SH-SY5Y (cell line): ENCODE measurements at regions not wholly inside any gene's neighbourhood (a gene's known extent, or its start where the extent isn't known, plus 50 kb on each side); places are given as distances from the start of the nearest gene placed in this dataset.

Experiments
- GATA2 ChIP-seq: IDR thresholded peaks from 2 replicates; pipeline ENCODE4 v1.6.1; 2011; ENCODE audit warnings: mild to moderate bottlenecking, low read depth, low read length
- GATA3 ChIP-seq: IDR thresholded peaks from 2 replicates; pipeline ENCODE4 v1.6.1; 2011; ENCODE audit warnings: low read depth, mild to moderate bottlenecking, low read length, moderate library complexity

GRCh38 chr2:128413014-128413717 is 94.5 kb upstream of the HS6ST1 start:
- TF ChIP-seq GATA3 (no peak), GATA2 (no peak)

DNA sequence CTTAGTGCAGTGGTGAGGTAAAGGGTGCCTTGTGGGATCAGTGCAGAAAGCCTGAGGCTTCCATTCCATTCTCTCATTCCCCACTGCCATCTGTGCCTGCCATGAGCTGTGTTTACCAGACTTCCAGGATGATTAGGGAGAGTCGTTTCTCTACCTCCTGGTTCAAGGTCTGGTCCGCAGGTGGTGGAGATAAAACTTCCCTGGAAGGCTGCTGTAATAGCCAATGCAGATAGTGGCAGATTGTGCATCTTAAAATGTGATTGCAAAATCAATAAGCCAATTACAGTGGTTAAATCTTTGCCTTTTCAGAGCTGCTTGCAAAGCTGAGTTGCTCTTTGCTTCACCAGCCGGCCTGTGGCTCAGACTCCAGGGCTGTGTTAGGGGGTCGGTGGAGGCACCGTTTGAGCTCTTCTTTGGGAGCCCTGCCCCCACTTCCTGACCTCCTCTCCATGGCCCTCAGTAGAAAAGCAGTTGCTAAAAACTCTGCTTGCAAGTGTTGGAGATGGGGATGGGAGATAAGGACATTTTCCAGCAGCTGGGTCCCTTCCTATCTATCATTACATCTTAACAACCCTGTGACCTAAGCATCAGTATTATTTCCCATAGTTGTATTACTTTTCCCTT is 95.2 kb upstream of the HS6ST1 start:
- TF ChIP-seq GATA2: peak; percentile 92
- TF ChIP-seq GATA3: peak; percentile 96

DNA sequence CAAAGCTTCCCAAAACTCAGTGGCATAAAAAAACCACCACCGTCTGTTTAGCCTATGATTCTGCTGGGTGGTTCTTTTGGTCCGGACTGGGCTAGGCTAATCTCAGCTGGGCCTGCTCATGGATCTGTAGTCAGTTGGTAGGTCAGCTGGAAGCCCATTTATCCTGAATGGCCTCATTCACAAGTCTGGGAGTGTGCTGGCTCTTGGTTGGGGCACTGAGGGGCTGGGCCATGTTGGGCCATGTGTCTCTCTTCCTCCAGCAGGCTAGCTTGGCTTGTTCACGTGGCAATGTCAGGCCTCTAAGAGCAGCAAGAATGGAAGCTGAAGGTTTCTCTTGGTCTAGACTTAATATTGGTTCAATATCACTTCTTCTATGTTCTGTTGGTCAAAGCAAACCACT is 95.7 kb upstream of the HS6ST1 start:
- no peak for TF ChIP-seq GATA3

DNA sequence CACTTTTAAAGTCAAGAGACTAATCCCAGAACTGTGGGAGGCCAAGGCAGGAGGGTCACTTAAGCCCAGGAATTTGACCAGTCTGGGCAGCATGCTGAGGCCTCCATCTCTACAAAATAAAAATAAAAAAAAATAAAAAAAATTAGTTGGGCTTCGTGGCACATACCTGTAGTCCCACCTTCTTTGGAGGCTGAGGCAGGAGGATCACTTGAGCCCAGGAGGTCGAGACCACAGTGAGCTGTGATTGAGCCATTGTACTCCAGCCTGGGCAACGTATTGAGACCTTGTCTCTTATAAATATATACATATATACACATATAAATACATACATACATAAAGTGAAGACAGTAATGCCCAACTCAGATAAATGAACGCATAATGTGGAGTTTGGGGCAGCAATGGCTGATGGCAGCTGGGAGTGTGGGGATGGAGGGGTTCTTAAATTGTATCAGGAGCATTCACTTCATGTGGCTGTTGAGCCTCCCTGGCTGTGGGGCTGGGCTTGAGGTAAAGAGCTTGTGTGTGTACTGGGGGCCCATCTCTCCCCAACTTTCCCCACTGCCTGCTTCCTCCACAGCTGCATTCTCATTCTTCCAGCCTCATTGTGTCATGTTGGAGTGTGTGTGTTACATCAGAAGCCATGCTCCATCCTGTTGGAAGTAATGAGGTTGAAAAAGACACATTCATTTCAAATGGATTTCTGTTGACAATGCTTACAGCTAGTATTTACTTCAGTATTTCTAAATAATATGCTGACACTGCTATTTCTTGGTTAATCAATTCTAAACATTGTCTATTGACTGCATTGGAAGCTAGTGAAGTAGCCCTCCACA is 96.5 kb upstream of the HS6ST1 start:
- no peak for TF ChIP-seq GATA2
- TF ChIP-seq GATA3: no peak

GRCh38 chr2:128415779-128416061 is 97.1 kb upstream of the HS6ST1 start:
- no peak for TF ChIP-seq GATA2
- TF ChIP-seq GATA3: no peak

- TF ChIP-seq GATA2 (no peak), GATA3 (no peak)
Observed at GRCh38 chr2:128416109-128416785, 97.6 kb upstream of the HS6ST1 start.

DNA sequence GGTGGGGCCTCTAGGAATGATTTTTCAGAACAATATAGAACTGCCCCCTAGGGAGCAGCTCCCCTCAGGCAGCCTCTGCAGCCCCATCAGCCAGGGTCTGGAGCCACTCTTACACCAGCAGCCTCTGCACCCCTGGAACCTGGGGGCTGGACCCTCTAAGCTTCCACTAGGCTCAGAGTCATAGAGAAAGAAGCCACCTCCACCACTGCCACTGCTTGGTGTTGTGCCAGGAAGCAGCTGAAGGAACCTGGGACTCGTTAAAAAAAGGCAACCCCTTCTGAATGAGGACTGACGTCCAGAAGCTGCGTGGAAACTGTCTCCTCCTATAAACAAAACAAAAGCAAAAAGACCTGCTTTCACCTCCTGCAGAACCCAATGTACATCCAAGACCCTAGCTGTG is 98.1 kb upstream of the HS6ST1 start:
- TF ChIP-seq GATA2: no peak
- TF ChIP-seq GATA3: no peak

DNA sequence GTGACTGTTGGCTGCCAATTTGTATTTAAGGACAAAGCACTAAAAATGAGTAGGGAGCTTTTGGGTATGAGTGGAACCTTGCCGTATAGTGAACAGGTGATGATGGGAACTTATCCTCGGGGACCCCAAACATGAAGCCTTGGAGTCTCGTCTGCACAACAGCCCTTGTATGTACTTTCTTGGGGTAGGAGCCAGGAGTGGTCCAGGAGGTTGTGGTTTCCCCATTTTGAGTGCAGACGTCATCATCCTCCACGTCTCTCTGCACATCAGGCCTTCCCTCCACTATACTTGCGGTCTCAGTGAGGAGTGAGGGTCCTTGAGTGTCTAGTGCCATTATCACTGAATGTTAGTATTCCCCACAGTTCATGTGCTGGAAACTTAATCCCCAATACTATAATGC is 101.5 kb upstream of the HS6ST1 start:
- no peak for TF ChIP-seq GATA2
- TF ChIP-seq GATA3: no peak

DNA sequence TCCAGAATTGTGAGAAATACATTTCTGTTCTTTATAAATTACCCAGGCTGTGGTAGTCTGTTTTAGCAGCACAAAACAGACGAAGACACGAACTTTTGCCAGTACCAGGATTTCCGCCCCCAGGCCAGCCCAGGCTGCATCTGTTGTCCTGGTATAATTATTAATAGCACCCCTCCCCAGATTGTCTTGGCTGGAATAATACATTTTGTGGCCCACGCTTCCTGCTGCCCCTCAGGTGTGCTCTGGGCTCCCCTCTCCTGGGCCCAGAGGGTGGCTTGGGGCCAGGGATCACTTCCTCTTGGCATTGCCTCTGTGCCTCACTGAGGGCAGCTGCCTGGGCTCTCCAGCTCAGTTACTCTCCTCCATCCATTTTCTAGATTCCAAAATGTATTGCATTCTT is 102.1 kb upstream of the HS6ST1 start:
- TF ChIP-seq GATA3 (no peak), GATA2 (no peak)

GRCh38 chr2:128421286-128421685 is 102.6 kb upstream of the HS6ST1 start:
- TF ChIP-seq GATA2 (no peak), GATA3 (no peak)

DNA sequence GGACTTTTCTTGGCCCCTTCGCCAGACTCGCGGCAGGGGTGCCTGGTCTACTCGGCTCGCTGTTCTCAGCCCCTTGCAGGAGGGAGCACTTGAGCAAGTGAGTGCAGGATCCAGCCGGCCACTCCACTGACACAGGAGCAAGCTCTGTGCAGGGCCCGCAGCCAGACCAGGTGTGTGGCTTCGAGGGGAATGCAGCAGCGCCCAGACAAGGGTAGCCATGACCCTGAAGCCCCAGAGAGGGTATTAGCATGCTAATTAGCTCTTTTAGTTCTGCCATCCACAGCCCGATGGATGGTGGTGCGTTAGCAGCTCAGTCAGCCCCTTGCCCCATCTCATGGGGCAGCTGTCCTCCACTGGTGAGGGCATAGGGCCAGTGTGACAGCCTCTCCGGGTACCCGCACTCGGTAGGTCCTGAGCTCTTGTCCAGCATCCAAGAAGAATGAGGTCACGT is 103.2 kb upstream of the HS6ST1 start:
- TF ChIP-seq GATA3 (no peak), GATA2 (no peak)

GRCh38 chr2:128422571-128422970 is 103.9 kb upstream of the HS6ST1 start:
- TF ChIP-seq GATA3 (no peak), GATA2 (no peak)

DNA sequence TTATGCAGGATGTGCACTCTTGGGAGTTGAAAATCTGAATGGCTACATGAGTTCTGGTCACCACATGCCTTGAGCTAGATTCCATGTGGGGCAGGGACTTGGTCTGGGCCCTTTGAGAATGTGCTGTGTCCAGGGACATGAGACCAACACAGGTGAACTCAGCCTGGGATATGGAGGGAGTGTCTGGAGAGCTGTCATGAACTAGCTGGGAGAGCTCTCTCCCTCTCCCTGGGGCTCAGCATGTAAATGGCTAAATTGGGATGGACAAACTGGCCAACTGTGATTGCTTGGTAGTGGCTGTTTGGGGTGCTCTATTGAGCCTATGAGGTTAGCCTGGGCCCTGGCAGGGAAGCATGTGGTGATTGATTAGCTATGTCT is 105.1 kb upstream of the HS6ST1 start:
- no peak for TF ChIP-seq GATA2
- TF ChIP-seq GATA3: no peak

DNA sequence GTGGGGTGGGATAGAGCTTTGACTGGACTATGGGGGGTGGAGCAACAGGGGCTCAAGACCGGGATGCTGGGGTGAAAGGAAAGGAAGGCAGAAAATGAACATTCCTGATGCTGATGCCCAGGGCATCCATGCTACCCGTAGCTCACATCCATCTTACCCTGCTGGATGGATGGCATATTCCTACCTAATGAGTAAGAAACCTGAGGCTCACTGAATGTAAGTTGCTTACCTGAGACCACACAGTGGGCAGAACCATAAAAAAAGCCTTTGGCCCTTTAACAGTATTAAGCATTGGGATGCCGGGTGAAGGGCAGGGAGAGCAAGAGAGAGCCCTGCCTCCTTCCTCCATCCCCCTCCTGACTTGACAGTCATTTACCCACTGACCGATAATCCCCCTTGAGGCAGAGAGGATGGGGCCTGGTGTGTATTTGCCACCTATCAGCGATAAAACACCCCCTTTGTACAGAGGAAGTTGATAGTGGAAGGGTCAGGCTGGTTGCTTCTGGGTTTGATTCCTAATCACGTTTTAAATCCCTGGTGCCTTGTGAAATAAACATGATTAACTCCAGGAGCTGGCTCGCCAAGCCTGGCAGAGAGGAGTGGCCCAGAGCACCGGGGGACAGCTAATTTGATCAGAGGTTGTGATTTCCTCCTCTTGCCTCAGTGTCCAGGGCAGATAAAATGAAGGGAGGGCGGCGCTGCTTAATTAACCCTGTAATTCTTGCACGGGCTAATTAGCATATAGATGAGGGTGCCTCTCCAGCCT is 105.9 kb upstream of the HS6ST1 start:
- TF ChIP-seq GATA2 (peak; percentile 85), GATA3 (peak; percentile 35; the same call in 1 of the 2 replicates)

DNA sequence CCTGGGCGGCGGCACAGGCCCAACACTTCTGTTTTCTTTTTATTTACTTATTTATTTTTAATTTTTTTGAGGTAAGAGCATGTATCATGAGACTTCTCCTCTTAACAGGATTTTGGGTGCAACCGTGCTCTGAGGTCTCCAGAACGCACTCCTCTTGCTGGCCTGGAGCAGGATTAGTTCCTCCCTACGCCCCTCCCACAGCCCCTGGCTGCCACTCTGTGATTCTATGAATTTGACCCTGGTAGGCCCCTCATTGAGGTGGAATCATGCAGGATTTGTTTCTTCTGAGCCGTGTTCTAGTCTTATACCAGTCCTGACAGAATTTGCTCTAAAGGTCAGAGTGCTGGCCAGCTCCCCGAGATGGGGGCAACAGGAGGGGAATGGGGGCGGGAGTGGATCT is 106.5 kb upstream of the HS6ST1 start:
- TF ChIP-seq GATA2 (no peak), GATA3 (no peak)
